Adrenal gland (tissue), 9 donors: ENCODE measurements at regions not wholly inside any gene's neighbourhood (a gene's known extent, or its start where the extent isn't known, plus 50 kb on each side); places are given as distances from the start of the nearest gene placed in this dataset.
"Not testable (repeated sequence)": the region's sequence is repeated elsewhere in the genome, so short reads cannot be mapped to it uniquely, and the experiment has no call there.

Source experiments
- DNase-seq, 7 donors: peaks; one replicate each; pipeline ENCODE4 v3.0.0-alpha.2; 2019 to 2020
- H3K27ac ChIP-seq, 5 donors: fragments of 200-600 bp; sonication (generic) in 4 of 5; 1 replicate in 3 of 5; 2 replicates in 2 of 5; pipeline versions ENCODE4 v1.5.1 to v1.8.0; 2016 to 2020; ENCODE audit warnings: mild to moderate bottlenecking in 1 of 5
- H3K27me3 ChIP-seq: fragments of 200-600 bp; 2 replicates; pipeline ENCODE4 v1.8.0; 2021
- H3K36me3 ChIP-seq, 2 donors: fragments of 200-600 bp; replicated peaks in 1 of 2; 1 replicate in 1 of 2; 2 replicates in 1 of 2; pipeline versions ENCODE4 v1.5.1 to v1.8.0; 2018 to 2022
- H3K4me1 ChIP-seq, 2 donors: fragments of 200-600 bp; replicated peaks in 1 of 2; 1 replicate in 1 of 2; 2 replicates in 1 of 2; pipeline versions ENCODE4 v1.5.1 to v1.8.0; 2018 to 2021
- H3K4me3 ChIP-seq, 4 donors: fragments of 200-600 bp; sonication (generic) in 3 of 4; one replicate each; pipeline ENCODE4 v1.5.1; 2016 to 2018
- H3K9me3 ChIP-seq, 3 donors: fragments of 200-600 bp; sonication (generic) in 1 of 3; replicated peaks in 1 of 3; 1 replicate in 2 of 3; 2 replicates in 1 of 3; pipeline versions ENCODE4 v1.5.1 to v1.8.0; 2016 to 2021
- POLR2A ChIP-seq, 2 donors: fragments of 450-650 bp; IDR thresholded peaks; one replicate each; pipeline ENCODE4 v1.6.1; 2017; ENCODE audit warnings: antibody characterized with exemption in 2 of 2, mild to moderate bottlenecking in 2 of 2, moderate library complexity in 1 of 2
- WGBS, 4 donors: extraction: QIAGEN DNeasy Blood & Tissue Kit in 2 of 4; methylation state at CpG; one replicate each; pipeline versions ENCODE4 v1.1.5 to v1.1.7; 2013 to 2017; 5-methylcytosine and 5-hydroxymethylcytosine counted together
- intact Hi-C, 2 donors: fragments of 100-400 bp; cut with DNase I; formaldehyde crosslinking; loops; one replicate each; pipeline versions ENCODE4 v1.14.1 to v1.15.0; 2022 to 2023
- TF ChIP-seq, protein P1 (sequence below), 6 experiments: fragments of 450-650 bp in 4 of 6; fragments of 200-600 bp in 2 of 6; sonication (generic) in 1 of 6; IDR thresholded peaks; 1 replicate in 5 of 6; 2 replicates in 1 of 6; pipeline versions ENCODE4 v1.5.1 to v1.8.0; 2016 to 2021; ENCODE audit warnings: antibody characterized with exemption in 6 of 6, mild to moderate bottlenecking in 2 of 6, moderate library complexity in 1 of 6
- donor health status: healthy with polysubstance abuse.
- donor health status: Bipolar disorder and iron deficiency.
- donor health status: DM: yes; HTN: yes; CAD: no.
- donor health status: DM: no; HTN: no; CAD: no.
- donor health status: DM: no; HTN: no; CAD: no.

DNA sequence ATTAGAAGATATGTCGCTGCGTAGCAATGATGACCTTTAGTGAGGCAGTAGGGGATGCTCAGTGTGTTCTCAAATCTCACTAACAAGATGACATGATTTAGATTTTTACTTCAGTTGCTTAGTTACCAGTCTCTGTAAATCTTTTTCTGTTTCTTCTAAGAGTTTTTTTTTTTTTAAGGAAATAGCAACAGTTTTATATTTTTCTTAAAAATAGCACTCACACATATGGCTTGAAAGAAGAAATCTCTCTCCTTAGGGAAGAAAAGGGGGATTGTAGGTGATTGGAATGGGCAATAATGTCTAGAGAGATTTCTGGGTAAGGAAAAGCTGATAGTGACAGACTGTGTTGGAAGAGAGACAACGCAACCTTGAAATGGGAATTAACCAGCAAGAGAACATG, 524.6 kb upstream of the ARPP21 start:
- Histone ChIP-seq H3K9me3 (no peaks in the 10 kb centered on the region), H3K4me3 (no peak overlapping the region), H3K27me3 (no peaks in the 10 kb centered on the region), H3K36me3 (no peaks in the 10 kb centered on the region), H3K27ac (no peak overlapping the region), H3K4me1 (no peaks in the 10 kb centered on the region)
- intact Hi-C loops = no loop called here
- WGBS, 4 donors = 68 to 82% (median 81%) methylated on average over 3 of the region's 3 CpGs
- no peak for TF ChIP-seq POLR2A (IDR thresholded peaks at IDR 0.05)
- no peak for DNase-seq

DNA sequence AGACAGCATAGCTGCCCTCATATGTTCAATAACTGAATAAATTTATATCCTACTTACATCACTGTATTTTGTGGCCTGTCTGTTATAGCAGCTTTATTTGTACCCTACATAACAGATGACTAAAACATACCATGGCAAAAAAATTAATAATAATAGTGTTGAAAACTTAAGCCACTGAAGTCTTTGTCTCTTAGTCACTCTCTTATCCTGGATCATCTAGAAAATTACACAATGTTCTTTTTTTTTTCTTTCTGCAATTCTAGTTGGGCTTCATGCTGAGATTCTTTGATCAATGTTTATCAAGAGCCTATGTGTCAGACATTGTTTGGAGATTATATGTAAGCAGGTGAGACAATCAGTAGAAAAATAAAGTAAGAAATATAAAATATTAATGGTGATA, 519.3 kb upstream of the ARPP21 start:
- intact Hi-C loops = no loop called here
- TF ChIP-seq POLR2A (IDR thresholded peaks at IDR 0.05) = no peak
- TF ChIP-seq, protein P1, sequence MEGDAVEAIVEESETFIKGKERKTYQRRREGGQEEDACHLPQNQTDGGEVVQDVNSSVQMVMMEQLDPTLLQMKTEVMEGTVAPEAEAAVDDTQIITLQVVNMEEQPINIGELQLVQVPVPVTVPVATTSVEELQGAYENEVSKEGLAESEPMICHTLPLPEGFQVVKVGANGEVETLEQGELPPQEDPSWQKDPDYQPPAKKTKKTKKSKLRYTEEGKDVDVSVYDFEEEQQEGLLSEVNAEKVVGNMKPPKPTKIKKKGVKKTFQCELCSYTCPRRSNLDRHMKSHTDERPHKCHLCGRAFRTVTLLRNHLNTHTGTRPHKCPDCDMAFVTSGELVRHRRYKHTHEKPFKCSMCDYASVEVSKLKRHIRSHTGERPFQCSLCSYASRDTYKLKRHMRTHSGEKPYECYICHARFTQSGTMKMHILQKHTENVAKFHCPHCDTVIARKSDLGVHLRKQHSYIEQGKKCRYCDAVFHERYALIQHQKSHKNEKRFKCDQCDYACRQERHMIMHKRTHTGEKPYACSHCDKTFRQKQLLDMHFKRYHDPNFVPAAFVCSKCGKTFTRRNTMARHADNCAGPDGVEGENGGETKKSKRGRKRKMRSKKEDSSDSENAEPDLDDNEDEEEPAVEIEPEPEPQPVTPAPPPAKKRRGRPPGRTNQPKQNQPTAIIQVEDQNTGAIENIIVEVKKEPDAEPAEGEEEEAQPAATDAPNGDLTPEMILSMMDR (IDR thresholded peaks at IDR 0.05) = no peak
- Histone ChIP-seq H3K9me3 (no peaks in the 10 kb centered on the region), H3K4me1 (no peaks in the 10 kb centered on the region), H3K36me3 (no peaks in the 10 kb centered on the region), H3K27me3 (no peaks in the 10 kb centered on the region), H3K27ac (no peak overlapping the region), H3K4me3 (no peak overlapping the region)
- no peak for DNase-seq

DNA sequence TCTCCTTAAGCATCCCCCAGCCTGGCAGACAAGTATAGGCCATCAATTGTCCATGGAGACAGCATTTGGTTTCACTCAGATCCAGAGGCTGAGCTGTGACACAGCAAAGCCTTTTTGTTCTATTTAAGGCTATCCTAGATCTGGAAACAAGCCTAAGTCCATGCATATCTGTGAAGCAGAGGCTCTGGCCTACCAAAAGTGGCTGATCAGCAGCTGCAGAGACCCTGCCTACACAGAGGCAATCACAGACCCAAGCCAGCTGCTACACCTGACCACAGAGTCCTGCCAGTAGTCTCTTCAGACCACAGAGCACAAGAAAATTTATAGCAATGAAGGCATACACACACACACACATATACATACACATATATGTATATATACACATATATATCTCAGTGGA, 501.7 kb upstream of the ARPP21 start:
- DNase-seq = no peak
- H3K9me3 ChIP-seq = no peaks in the 10 kb centered on the region
- TF ChIP-seq POLR2A (IDR thresholded peaks at IDR 0.05) = no peak
- TF ChIP-seq, protein P1 (IDR thresholded peaks at IDR 0.05) = no peak
- no peak overlapping the region for H3K27ac ChIP-seq
- no peaks in the 10 kb centered on the region for H3K4me1 ChIP-seq
- H3K27me3 ChIP-seq = no peaks in the 10 kb centered on the region
- H3K36me3 ChIP-seq = no peaks in the 10 kb centered on the region
- intact Hi-C loops = no loop called here
- no peak overlapping the region for H3K4me3 ChIP-seq

DNA sequence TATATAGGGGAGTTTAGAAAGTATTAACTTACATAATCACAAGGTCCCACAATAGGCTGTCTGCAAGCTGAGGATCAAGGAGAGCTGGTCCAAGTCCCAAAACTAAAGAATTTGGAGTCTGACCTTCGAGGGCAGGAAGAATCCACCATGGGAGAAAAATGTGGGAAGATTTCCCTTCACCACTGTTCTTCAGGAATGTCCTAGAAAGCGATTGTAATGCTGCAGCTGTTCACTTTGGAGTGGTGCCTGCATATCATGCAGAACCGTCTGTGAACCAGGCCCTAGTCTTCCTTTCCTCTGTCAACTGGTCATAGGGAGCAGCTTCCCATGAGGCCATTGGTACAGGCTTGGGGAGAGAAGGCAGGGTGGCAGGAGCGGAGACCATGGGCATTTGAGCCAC, 497.9 kb upstream of the ARPP21 start:
- DNase-seq = no peak
- intact Hi-C loops = no loop called here
- H3K27ac ChIP-seq = no peak overlapping the region
- H3K27me3 ChIP-seq = no peaks in the 10 kb centered on the region
- H3K36me3 ChIP-seq = no peaks in the 10 kb centered on the region
- TF ChIP-seq POLR2A (IDR thresholded peaks at IDR 0.05) = no peak
- TF ChIP-seq, protein P1 (IDR thresholded peaks at IDR 0.05) = no peak
- no peaks in the 10 kb centered on the region for H3K4me1 ChIP-seq
- WGBS, 4 donors = 75 to 77% (median 76%) methylated on average over 4 of the region's 4 CpGs
- H3K9me3 ChIP-seq = no peaks in the 10 kb centered on the region
- H3K4me3 ChIP-seq = no peak overlapping the region

DNA sequence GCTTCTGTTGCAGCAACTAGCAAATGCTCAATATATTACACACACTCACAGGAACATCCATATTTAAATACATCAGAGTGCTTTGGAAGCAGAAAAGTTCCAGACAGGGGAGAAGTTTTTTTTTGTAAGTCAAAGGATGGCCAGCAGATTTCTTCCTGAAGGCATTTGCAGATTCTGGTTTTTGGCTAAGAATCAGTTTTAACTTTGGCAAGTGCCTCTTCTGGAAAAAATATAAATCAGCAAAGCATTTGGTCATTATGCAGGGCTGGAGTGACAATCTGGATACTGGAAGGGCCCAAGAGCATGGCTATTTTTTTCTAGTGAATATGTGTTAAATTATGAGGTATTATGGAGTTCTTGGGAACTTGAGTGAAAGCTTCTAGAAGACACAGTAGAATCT, 495.3 kb upstream of the ARPP21 start:
- Histone ChIP-seq H3K27ac (no peak overlapping the region), H3K27me3 (no peaks in the 10 kb centered on the region), H3K36me3 (no peaks in the 10 kb centered on the region), H3K9me3 (no peaks in the 10 kb centered on the region), H3K4me1 (no peaks in the 10 kb centered on the region), H3K4me3 (no peak overlapping the region)
- no peak for DNase-seq
- intact Hi-C loops = no loop called here
- TF ChIP-seq, protein P1 (IDR thresholded peaks at IDR 0.05) = no peak
- TF ChIP-seq POLR2A (IDR thresholded peaks at IDR 0.05) = no peak

DNA sequence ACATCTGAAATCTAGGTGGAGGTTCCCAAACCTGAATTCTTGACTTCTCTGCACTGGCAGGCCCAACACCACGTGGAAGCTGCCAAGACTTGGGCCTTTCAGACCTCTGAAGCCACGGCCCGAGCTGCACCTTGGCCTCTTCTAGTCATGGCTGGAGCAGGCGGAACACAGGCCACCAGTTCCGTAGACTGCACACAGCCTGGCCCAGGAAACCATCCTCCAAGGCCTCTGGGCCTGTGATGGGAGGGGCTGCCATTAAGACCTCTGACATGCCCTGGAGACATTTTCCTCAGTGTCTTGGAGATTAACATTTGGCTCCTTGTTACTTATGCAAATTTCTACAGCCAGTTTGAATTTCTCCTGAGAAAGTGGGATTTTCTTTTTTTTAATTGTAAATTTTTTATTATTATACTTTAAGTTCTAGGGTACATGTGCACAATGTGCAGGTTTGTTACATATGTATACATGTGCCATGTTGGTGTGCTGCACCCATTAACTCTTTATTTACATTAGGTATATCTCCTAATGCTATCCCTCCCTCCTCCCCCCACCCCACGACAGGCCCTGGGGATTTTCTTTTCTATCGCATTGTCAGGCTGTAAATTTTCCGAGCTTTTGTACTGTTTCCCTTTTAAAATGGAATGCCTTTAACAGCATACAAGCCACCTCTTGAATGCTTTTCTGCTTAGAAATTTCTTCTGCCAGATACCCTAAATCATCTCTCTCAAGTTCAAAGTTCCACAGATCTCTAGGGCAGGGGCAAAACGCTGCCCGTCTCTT, 492.9 kb upstream of the ARPP21 start:
- H3K9me3 ChIP-seq, intact Hi-C loops, H3K27me3 ChIP-seq, H3K4me1 ChIP-seq, H3K27ac ChIP-seq, DNase-seq, H3K36me3 ChIP-seq, H3K4me3 ChIP-seq: not testable (repeated sequence)
- WGBS, 4 donors = 70 to 78% (median 74%) methylated on average over 10 of the region's 10 CpGs
